HG03469 (cell line): ENCODE measurements at regions not wholly inside any gene's neighbourhood (a gene's known extent, or its start where the extent isn't known, plus 50 kb on each side); places are given as distances from the start of the nearest gene placed in this dataset.
A peak's percentile ranks its signal among the peaks of the same experiment; 100 is the strongest.

Experiments used
- ATAC-seq: cut with Tn5 transposase; IDR thresholded peaks from one replicate; pipeline ENCODE4 v1.9.1; 2021; ENCODE audit warnings: mild to moderate bottlenecking, moderate library complexity, moderate number of reproducible peaks; ENCODE audit not compliant: unreplicated experiment

- ATAC-seq: no peak
Observed at GRCh38 chr3:94179059-94179458, 116.2 kb downstream of the NSUN3 start.

DNA sequence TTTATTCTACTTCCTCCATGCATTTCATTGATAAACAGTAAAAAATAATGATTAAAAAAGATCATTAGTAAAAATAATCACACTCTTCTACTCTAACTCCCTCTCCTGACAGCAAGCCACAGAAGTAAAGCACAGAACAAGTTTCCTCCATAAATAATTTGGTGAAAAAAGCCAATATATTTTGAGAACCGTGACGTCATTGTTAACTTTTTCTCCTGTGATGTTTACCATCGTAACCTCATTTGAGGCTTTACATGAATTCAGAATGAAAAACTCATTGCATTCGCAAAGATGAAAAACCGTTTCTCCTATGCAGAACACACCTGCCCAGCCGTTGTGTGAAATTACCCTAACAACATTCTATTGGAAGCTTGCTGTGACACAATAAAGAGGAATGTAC, 120.7 kb downstream of the NSUN3 start:
- no peak for ATAC-seq

- no peak for ATAC-seq
Observed at GRCh38 chr3:94184781-94185180, 121.9 kb downstream of the NSUN3 start.

DNA sequence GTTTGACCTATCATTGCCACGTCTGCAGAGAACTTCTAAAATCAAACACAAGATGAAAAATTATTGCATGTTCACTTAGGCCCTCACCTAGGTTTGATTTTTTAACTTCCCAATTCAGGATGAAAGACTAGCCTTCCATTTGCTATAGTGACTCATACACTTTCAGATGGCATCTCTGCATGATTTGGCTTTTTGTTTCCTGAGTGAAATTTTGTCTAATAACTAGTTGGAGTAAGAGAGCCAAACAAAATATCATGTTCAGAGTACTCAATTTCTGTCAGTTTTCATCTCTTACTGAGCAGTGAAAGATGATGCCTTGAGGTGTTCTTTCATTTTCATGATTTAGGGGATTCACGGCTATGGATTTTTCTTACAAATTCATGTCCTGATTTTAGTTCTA, 122.9 kb downstream of the NSUN3 start:
- no peak for ATAC-seq

GRCh38 chr3:94187697-94188096, 124.8 kb downstream of the NSUN3 start:
- no peak for ATAC-seq

- ATAC-seq: no peak
Observed at GRCh38 chr3:94195381-94195780, 132.5 kb downstream of the NSUN3 start.

DNA sequence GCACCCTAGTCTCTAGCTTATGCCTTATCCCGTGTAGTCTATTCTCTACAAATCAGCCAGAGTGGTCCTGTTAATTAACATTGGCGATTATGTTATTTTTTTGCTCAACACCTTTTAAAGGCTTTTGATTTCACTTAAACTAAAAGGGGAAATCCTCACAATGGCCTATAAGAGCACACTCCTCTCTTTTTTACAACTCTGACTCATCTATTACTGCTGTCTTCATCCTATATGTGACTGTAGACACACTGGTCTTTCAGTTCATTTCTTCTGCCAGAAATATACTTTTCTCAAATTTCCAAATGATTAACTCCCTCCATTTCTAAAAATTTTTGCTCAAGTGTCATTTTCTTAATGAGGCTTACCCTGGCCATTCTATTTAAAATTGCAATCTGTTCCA, 143.4 kb downstream of the NSUN3 start:
- ATAC-seq: no peak

- ATAC-seq: no peak
Observed at GRCh38 chr3:94210256-94210655, 147.4 kb downstream of the NSUN3 start.

DNA sequence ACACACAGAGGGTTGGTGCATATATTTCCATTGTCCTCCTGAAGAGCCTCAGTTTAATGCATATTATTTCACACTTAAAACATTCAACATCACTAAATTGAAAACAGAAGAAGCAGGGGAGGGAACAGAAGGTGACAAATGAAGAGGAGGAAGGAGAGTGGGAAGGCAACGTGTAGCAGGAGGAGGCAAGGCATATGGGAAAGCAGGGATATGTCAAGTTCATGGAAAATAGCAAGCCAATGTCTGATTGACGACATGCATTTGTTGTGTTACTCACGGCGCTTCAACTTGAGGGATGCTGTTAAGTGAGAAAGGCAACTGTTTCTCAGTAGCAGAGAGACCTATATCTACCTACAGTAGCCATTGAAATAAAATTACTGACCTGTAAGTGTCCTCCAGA, 154.5 kb downstream of the NSUN3 start:
- no peak for ATAC-seq

- no peak for ATAC-seq
Observed at GRCh38 chr3:94220426-94220825, 157.6 kb downstream of the NSUN3 start.

DNA sequence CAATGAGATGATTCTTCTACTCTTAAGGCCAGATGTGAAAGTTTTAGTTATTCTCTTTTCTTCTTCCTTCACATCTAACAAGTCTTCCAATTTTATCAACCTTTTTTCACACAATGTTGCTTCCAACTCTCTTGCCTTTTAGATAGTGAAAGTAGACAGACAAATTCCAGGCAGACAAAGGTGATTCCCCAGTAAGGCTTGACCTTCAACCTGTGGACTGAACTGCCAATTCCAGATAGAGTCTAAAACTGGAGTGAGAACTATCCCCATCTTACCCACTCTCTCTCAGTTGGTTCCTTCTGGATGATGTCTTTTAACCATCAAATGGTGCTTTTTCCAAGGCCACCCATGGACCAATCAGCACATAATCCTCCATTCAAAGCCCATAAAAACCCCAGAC, 159.0 kb downstream of the NSUN3 start:
- no peak for ATAC-seq

DNA sequence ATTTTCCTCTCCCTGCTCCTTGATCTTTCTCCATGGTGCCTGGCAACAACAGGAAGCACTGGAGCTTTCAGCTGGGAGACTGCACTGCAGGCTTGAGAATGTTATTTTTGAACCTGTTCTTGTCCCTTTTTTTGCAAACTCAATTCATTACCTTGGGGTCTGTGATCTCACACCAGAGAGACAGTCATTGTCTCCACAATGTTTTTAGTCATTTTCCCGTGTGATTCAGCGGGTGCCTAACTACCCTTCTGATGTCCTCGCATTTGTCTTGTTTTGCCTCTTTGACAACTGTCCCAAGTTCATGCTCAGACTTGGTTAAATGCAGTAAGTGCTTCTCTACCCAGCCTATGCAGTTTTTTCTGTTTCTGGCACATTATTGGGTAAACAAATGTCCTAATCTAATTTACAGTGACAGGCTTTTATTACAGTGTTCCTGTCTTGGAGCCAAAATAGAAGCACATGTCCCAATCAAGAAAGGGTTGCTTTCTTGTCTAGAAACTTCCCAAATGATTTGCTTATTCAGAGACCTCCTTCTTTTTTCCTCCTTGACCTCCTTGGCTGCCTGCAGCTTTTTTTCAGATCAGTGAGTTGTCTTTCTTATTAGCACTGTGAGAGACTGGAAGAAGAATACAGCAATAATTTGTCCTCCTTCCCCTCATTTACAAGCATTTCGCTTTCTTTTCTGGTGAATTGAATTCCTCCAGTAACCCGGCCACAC, 162.4 kb downstream of the NSUN3 start:
- ATAC-seq: no peak

- ATAC-seq: no peak
Observed at GRCh38 chr3:94226078-94226477, 163.2 kb downstream of the NSUN3 start.

DNA sequence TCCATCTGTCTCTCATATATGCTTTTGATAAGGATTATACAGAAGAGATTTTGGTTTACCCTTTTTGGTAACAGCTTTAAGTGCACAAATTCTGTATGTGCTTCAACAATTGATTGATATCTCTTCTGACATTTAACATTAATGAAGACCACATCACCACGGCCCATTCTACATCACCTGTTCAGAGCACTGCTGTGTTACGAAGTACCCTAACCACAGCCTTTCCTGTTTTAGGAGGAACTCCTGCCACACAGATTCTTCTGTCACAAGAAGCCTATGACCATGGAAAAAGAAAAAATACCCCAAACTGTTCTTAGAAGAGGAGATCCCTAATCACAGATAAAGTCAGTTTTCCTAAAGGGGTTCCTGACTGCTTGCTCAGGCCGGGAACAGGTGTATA, 170.1 kb downstream of the NSUN3 start:
- no peak for ATAC-seq

GRCh38 chr3:94234177-94234788, 171.4 kb downstream of the NSUN3 start:
- ATAC-seq: no peak

- no peak for ATAC-seq
Observed at GRCh38 chr3:94241986-94242385, 179.1 kb downstream of the NSUN3 start.

DNA sequence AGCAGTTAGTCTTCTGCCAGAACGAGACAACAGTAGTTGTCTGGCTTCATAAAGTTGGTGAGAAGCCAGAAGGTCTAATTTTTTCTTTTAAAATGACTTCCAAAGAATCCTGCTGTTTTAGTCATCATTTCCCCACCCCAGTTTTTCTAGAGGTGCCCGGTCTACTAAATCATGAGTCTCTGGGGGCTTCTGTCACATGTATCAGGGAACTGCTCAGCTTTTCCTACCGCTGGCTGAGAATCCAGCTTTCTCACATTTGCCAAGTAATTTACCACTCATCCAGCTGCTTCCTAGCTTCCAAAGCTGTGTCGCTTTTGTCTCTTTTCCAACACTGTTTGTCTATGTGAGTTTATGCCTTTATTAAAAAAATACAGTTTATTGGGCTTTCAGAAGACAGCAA, 183.3 kb downstream of the NSUN3 start:
- no peak for ATAC-seq

DNA sequence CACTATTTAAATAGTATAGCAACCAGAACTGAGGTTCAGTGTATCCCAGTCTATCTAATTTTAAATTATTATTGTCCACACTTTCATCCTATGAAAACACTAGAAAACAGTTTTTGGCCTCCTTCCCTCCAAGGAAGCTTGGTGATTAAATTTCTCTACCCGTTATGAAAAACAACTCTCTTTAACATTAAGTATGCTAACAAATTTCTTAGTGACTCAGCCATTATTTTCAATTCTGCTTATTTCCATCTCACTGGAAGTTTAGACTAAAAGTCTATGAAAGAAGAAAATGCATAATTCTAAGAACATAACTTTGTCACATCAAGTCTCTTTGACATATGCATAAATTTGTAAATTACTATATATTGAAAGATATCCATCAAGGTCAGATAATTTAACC, 185.2 kb downstream of the NSUN3 start:
- no peak for ATAC-seq

DNA sequence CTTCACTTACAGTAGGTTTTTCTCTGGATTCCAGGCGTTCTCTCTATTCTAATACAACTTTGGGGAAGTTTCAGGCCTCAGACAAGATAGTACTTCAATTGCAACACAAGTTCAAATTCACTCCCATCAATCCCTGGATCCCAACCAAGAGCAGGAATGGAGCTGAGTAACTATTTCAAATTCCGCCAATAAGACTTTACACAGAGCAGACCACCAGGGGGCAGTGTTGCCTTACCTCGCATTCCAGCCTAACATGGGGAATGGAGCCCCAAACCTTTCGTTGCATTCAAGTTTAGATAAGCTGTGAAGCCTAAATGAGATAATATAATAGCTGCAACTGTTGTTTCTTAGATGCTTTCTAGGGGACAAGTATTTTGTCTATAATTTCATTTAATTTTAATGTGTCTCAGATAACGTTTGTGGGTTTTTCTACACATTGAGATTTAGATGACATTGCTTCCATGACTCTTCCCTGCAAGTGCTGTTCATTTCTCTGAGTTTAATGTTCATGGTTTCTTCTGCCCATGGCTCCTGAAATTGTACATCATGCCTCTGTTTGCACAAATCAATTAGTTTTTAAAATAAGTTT, 186.7 kb downstream of the NSUN3 start:
- ATAC-seq: peak; percentile 71

DNA sequence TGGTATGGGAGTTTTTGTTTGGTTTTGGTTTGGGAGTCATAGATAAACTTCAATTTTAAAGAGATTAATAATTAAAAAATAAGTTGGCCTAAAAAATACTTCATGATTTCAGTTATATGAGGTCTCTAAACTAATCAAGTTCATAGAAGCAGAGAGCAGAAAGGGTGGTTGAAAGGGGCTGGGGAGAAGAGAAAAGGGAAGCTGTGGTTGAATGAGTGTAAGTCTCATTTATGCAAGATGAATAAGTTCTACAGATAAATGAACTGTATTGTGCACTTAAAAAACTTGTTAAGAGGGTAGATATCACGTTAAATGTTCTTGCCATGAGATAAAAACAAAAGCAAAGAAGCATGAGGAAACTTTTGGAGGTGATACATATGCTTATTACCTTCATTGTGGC, 188.7 kb downstream of the NSUN3 start:
- no peak for ATAC-seq

- no peak for ATAC-seq
Observed at GRCh38 chr3:94252316-94252715, 189.5 kb downstream of the NSUN3 start.
